A673 (cell line): ENCODE measurements at regions not wholly inside any gene's neighbourhood (a gene's known extent, or its start where the extent isn't known, plus 50 kb on each side); places are given as distances from the start of the nearest gene placed in this dataset.

ENCODE experiments used
- EZH2 ChIP-seq: fragments of 200-600 bp; sonication (generic); IDR thresholded peaks from 2 replicates; pipeline ENCODE4 v1.6.1; 2017; ENCODE audit warnings: borderline replicate concordance, low read depth, mild to moderate bottlenecking, mixed read lengths, antibody characterized with exemption, low read length; ENCODE audit not compliant: poor library complexity, severe bottlenecking
- TF ChIP-seq, protein P1 (sequence below): fragments of 300-800, 200-600 bp; sonication (generic); conservative IDR thresholded peaks from 2 replicates; pipeline ENCODE4 v1.5.1; 2017; ENCODE audit warnings: low read depth, mild to moderate bottlenecking, antibody characterized with exemption, low read length, moderate library complexity, mixed read lengths

GRCh38 chr2:185014076-185014475 is 415.7 kb downstream of the ZNF804A start:
- no peak for TF ChIP-seq EZH2
- TF ChIP-seq, protein P1, sequence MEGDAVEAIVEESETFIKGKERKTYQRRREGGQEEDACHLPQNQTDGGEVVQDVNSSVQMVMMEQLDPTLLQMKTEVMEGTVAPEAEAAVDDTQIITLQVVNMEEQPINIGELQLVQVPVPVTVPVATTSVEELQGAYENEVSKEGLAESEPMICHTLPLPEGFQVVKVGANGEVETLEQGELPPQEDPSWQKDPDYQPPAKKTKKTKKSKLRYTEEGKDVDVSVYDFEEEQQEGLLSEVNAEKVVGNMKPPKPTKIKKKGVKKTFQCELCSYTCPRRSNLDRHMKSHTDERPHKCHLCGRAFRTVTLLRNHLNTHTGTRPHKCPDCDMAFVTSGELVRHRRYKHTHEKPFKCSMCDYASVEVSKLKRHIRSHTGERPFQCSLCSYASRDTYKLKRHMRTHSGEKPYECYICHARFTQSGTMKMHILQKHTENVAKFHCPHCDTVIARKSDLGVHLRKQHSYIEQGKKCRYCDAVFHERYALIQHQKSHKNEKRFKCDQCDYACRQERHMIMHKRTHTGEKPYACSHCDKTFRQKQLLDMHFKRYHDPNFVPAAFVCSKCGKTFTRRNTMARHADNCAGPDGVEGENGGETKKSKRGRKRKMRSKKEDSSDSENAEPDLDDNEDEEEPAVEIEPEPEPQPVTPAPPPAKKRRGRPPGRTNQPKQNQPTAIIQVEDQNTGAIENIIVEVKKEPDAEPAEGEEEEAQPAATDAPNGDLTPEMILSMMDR: no peak
